Neuron (in vitro differentiated cells): ENCODE measurements at regions not wholly inside any gene's neighbourhood (a gene's known extent, or its start where the extent isn't known, plus 50 kb on each side); places are given as distances from the start of the nearest gene placed in this dataset.
"Not testable (repeated sequence)": the region's sequence is repeated elsewhere in the genome, so short reads cannot be mapped to it uniquely, and the experiment has no call there.

ENCODE experiments used
- H2AFZ ChIP-seq: one replicate; pipeline ENCODE4 v1.6.1; 2013; ENCODE audit warnings: low read depth, mild to moderate bottlenecking, inconsistent platforms, low read length, moderate library complexity
- H3K27me3 ChIP-seq: one replicate; pipeline ENCODE4 v1.6.1; 2013; ENCODE audit warnings: low read length; ENCODE audit not compliant: insufficient read depth
- H3K36me3 ChIP-seq: one replicate; pipeline ENCODE4 v1.6.1; 2013; ENCODE audit warnings: low read length; ENCODE audit not compliant: insufficient read depth
- H3K4me1 ChIP-seq: one replicate; pipeline ENCODE4 v1.6.1; 2013; ENCODE audit warnings: low read length; ENCODE audit not compliant: insufficient read depth
- H3K4me3 ChIP-seq: 2 replicates; pipeline ENCODE4 v1.5.1; 2013; ENCODE audit warnings: mild to moderate bottlenecking, low read length, moderate library complexity
- H3K9me3 ChIP-seq: one replicate; pipeline ENCODE4 v1.6.1; 2013; ENCODE audit warnings: low read length

DNA sequence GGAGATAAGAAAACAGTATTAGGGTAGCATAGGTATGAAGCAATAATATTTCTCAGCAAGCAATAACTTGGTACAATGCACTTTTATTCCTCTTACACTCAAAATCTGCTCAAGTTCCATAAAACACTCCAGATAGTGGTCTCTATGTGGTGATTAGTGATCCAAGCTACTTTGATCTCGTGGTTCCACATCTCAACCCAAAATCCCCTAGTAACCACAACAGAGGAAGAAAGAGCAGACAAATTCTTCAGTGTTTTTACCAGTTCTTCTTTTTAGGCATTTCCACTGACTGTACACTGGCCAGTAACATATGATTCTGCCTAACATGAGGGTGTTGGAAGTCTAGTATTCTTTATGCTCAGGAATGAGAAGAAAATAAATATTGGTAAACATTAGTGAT, 309.0 kb upstream of the PTCHD4 start:
- Histone ChIP-seq H3K4me1 (no peaks in the 10 kb centered on the region), H3K36me3 (no peaks in the 10 kb centered on the region), H3K4me3 (no peak overlapping the region)

DNA sequence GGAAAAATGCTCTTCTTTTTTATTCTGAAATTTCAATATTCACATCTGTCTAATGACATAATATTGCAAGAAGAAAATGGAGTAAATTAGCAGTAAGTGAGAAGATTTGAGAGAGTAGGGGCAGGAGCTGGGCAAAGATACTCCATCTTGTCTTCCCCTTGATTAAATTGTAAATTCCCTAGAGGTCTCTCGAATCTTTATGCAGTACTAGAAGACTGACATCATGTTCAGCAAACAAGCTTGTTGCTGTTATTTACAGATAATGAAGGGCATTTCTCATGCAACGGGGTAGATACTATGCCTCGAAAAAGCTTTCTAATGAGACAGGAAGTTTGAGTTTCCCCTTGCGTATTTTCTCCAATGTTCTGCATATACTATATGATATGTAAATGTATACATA, 306.9 kb upstream of the PTCHD4 start:
- Histone ChIP-seq H3K4me3 (no peak overlapping the region), H2AFZ (no peak overlapping the region), H3K36me3 (no peaks in the 10 kb centered on the region), H3K9me3 (no peaks in the 10 kb centered on the region), H3K27me3 (no peaks in the 10 kb centered on the region), H3K4me1 (no peaks in the 10 kb centered on the region)

More for the DNA sequence above, 309.0 kb upstream of the PTCHD4 start:
- no peaks in the 10 kb centered on the region for H3K9me3 ChIP-seq
- no peak overlapping the region for H2AFZ ChIP-seq
- no peaks in the 10 kb centered on the region for H3K27me3 ChIP-seq

DNA sequence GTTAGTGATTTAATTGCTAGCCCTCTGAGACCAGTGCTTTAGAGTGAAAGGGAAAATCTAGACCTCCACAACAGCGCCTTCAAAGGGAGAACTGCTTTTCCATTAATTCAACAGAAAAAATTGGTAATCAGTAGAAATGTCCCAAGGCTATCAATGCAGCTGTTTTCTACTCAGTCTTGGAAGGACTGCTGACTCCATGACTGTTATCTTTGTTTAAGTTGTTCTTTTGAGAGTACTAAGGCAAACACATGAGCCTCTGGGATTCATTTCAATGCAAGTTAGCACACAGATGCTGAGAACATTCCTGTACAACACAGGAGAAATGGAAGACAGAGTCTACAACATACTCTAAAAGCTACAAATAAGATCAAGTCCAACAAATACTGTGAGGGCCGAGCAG, 301.7 kb upstream of the PTCHD4 start:
- Histone ChIP-seq H3K4me3 (no peak overlapping the region), H3K36me3 (no peaks in the 10 kb centered on the region), H3K4me1 (no peaks in the 10 kb centered on the region)

GRCh38 chr6:48404927-48405326, 293.9 kb upstream of the PTCHD4 start:
- Histone ChIP-seq H3K36me3 (no peaks in the 10 kb centered on the region), H3K9me3 (no peaks in the 10 kb centered on the region), H3K4me3 (no peak overlapping the region), H3K27me3 (no peaks in the 10 kb centered on the region), H3K4me1 (no peaks in the 10 kb centered on the region), H2AFZ (no peak overlapping the region)

More for the DNA sequence above, 301.7 kb upstream of the PTCHD4 start:
- no peaks in the 10 kb centered on the region for H3K27me3 ChIP-seq
- H3K9me3 ChIP-seq = no peaks in the 10 kb centered on the region
- no peak overlapping the region for H2AFZ ChIP-seq

DNA sequence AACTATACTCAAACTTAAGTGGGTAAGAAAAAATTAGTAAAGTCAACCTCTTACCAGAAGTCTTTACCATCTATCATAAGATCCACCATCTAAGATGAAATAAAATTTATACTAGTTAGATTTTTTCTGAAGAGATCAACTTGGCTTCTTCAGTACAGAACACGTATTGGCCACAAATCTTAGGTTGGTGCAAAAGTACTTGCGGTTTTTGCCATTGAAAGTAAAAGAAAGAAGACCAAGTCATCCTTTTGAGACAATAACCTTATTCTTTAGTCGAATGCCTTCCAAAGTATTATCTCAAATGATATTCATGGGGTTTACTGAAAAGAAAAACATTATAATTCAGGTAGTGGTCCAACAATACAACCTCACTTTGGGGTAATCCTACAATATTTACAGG, 292.6 kb upstream of the PTCHD4 start:
- Histone ChIP-seq H3K27me3 (no peaks in the 10 kb centered on the region), H3K4me3 (no peak overlapping the region), H2AFZ (no peak overlapping the region), H3K9me3 (no peaks in the 10 kb centered on the region), H3K36me3 (no peaks in the 10 kb centered on the region), H3K4me1 (no peaks in the 10 kb centered on the region)

GRCh38 chr6:48401016-48401415, 290.0 kb upstream of the PTCHD4 start:
- Histone ChIP-seq H3K4me1 (no peaks in the 10 kb centered on the region), H3K4me3 (no peak overlapping the region), H2AFZ (no peak overlapping the region), H3K9me3 (no peaks in the 10 kb centered on the region), H3K36me3 (no peaks in the 10 kb centered on the region), H3K27me3 (no peaks in the 10 kb centered on the region)

DNA sequence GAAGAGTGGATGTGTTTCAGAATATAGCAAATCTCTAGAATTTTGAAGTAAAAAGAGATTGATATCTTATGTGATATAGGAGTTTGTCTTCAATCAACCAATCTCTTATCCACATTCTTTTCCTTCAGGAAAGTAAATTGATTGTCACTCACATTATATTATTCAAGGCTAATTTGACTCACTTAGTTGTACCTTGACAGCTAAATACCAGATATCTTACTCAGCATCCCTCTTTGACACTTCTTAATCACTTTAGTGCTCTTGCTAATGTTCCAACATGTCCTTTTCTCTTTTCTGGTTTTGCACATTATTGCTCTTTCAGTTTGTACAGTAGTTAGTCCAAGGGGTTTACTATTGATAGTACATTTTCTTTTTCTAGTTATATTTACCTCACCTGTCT, 286.9 kb upstream of the PTCHD4 start:
- no peaks in the 10 kb centered on the region for H3K9me3 ChIP-seq
- no peak overlapping the region for H3K4me3 ChIP-seq
- H3K36me3 ChIP-seq = no peaks in the 10 kb centered on the region
- H3K27me3 ChIP-seq = no peaks in the 10 kb centered on the region
- no peaks in the 10 kb centered on the region for H3K4me1 ChIP-seq
- no peak overlapping the region for H2AFZ ChIP-seq

DNA sequence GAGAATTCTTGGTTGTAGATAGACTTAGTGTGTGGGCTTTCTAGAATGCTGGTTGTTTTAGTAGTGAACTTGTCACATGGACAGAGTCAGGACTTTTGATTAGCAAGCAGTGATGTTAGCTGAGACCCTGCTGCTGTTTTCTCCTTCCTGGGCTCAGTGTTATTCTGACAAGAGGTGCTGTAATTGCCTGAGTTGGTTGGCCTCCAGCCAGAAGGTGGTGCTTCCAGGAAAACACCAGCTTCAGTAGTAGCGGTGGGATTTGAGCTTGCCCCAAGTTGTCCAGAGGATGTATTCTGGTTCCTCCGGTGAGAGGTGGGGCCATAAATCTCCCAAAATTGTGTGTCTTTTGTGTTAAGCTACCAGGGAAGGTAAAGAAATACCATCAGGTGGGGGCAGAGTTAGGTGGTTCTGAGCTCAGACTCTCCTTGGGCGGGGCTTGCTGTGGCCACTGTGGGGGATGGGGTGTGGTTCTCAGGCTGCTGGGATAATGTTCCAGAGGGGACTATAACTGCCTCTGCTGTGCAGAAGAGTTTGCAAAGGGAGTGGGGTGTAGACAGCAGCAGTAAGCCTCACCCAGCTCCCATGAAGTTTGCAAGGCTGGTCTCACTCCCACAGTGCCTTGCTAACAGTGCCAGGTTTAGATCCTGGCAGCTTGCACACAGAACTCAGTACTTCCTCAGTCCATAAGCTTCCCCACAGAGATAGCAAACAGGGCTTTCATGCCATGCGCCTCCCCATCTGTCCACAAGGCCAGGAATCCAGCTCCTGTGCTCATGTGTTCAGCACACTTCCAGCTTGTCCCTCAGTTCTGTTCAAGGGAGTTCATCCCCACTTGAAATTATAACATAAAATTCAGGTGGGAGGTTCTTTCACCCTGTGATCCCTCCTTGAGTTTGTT, 278.4 kb upstream of the PTCHD4 start:
- no peak overlapping the region for H3K4me3 ChIP-seq

GRCh38 chr6:48388044-48388443, 277.0 kb upstream of the PTCHD4 start:
- no peaks in the 10 kb centered on the region for H3K9me3 ChIP-seq
- no peaks in the 10 kb centered on the region for H3K36me3 ChIP-seq
- no peaks in the 10 kb centered on the region for H3K27me3 ChIP-seq
- no peak overlapping the region for H3K4me3 ChIP-seq
- H3K4me1 ChIP-seq = no peaks in the 10 kb centered on the region
- H2AFZ ChIP-seq = no peak overlapping the region

More for the DNA sequence above, 278.4 kb upstream of the PTCHD4 start:
- Histone ChIP-seq H3K36me3 (no peaks in the 10 kb centered on the region), H3K9me3 (no peaks in the 10 kb centered on the region), H2AFZ (no peak overlapping the region), H3K4me1 (no peaks in the 10 kb centered on the region), H3K27me3 (no peaks in the 10 kb centered on the region)

GRCh38 chr6:48378884-48379407, 267.9 kb upstream of the PTCHD4 start:
- H3K9me3 ChIP-seq = no peaks in the 10 kb centered on the region
- H3K4me3 ChIP-seq = no peak overlapping the region
- H3K27me3 ChIP-seq = no peaks in the 10 kb centered on the region
- H2AFZ ChIP-seq = no peak overlapping the region
- no peaks in the 10 kb centered on the region for H3K4me1 ChIP-seq
- H3K36me3 ChIP-seq = no peaks in the 10 kb centered on the region

- Histone ChIP-seq H3K9me3 (no peaks in the 10 kb centered on the region), H3K27me3 (no peaks in the 10 kb centered on the region), H2AFZ (no peak overlapping the region), H3K4me1 (no peaks in the 10 kb centered on the region), H3K4me3 (no peak overlapping the region), H3K36me3 (no peaks in the 10 kb centered on the region)
Measured at GRCh38 chr6:48377115-48377514, 266.1 kb upstream of the PTCHD4 start.

DNA sequence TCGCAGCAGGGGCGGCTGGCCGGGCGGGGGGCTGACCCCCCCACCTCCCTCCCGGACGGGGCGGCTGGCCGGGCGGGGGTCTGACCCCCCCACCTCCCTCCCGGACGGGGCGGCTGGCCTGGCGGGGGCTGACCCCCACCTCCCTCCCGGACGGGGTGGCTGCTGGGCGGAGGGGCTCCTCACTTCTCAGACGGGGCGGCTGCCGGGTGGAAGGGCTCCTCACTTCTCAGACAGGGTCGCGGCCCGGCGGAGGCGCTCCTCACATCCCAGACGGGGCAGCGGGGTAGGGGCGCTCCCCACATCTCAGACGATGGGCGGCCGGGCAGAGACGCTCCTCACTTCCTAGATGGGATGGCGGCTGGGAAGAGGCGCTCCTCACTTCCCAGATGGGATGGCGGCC, 260.2 kb upstream of the PTCHD4 start:
- not testable (repeated sequence) for H3K36me3 ChIP-seq, H3K4me1 ChIP-seq, H3K27me3 ChIP-seq, H2AFZ ChIP-seq, H3K9me3 ChIP-seq, H3K4me3 ChIP-seq

DNA sequence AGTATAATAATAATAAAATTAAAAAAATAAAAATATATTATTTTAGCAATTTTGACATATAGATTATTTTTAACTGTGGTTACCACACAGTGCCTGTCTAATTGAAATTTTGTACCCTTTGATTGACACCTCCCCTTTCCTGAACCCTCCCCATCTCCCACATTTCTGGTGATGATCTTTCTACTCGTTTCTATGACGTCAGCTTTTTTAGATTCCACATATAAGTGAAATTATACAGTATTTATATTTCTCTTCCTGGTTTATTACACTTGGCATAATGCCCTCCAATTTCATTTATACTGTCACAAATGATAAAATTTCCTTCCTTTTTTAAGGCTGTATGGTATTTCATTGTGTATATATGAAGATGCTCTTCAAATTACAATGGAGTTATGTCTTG, 258.1 kb upstream of the PTCHD4 start:
- Histone ChIP-seq H3K4me3 (no peak overlapping the region), H3K9me3 (no peaks in the 10 kb centered on the region), H3K4me1 (no peaks in the 10 kb centered on the region), H3K27me3 (no peaks in the 10 kb centered on the region), H3K36me3 (no peaks in the 10 kb centered on the region), H2AFZ (no peak overlapping the region)

DNA sequence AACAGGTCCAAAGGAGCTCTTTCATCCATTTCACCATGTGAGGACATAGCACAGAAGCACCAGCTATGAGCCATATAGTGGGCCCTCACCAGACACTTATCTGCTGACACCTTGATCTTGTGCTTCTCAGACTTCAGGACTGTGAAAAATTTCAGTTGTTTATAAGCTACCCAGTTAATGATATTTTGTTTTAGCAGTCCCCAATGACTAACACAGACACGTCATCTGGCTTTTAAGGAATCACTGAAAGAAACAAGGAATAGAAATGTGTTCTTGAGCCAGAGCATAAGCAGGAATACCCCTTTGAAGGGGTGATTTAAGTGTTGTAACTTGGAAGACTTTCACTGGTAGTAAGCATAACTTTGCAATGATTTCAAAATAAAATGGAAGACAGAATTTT, 214.7 kb upstream of the PTCHD4 start:
- Histone ChIP-seq H3K36me3 (no peaks in the 10 kb centered on the region), H2AFZ (no peak overlapping the region), H3K9me3 (no peaks in the 10 kb centered on the region), H3K27me3 (no peaks in the 10 kb centered on the region), H3K4me1 (no peaks in the 10 kb centered on the region), H3K4me3 (no peak overlapping the region)
